ENCODE measurements at regions not wholly inside any gene's neighbourhood (a gene's known extent, or its start where the extent isn't known, plus 50 kb on each side); places are given as distances from the start of the nearest gene placed in this dataset.

DNA sequence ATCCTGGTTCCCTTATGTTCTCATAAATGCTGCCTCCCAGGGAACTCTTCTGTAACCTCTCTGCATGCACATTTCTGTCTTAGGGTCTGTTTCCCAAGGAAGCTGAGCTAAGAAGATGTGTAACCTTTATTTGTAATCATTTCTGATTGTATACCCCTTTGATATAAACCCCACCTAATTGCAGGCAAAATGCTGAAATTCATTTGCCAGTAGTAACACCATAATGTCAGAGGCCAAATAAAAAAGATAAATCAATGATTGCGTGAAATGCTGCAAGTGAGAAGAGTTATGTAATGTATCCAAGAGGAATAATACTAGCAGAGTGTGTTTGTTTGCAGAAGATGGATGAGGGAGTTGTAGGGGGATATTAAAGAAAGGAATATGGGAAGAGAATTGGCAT is 822.6 kb upstream of the GRAMD2B start:
- DNase-seq (ENCODE audit: low spot score) = no peak

DNA sequence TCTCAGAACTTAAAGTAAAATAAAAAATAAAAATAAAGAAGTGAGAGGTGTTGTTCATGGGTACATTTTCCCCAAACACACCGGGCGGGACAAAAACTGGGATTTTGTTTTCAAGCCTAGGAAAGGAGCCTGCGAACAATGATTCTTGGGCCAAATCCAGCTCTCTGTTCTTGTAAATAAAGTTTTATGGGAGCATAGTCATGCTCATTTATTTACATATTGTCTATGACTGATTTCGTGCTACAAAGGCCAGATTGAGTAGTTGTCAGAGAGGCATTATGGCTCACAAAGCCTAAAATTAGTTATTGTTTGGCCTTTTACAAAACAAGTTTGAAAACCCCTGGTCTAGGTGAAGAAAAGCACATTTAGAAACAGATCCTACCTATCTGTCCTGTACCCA is 821.0 kb upstream of the GRAMD2B start:
- DNase-seq (ENCODE audit: low spot score) = no peak

DNA sequence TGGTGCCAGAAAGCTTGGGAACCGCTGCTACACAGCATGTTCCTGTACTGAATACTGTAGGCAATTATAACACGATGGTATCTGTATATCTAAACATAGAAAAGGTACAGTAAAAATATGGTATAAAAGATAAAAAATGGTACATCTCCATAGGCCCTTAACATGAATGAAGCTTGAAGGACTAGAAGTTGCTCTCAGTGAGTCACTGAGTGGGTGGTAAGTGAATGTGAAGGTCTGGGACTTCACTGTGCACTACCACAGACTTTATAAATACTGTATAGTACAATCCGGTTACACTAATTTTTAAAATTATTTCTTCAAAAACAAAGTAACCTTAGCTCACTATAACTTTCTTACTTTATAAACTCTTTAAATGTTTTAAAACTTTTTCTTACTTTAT is 819.9 kb upstream of the GRAMD2B start:
- no peak for DNase-seq (ENCODE audit: low spot score)

DNA sequence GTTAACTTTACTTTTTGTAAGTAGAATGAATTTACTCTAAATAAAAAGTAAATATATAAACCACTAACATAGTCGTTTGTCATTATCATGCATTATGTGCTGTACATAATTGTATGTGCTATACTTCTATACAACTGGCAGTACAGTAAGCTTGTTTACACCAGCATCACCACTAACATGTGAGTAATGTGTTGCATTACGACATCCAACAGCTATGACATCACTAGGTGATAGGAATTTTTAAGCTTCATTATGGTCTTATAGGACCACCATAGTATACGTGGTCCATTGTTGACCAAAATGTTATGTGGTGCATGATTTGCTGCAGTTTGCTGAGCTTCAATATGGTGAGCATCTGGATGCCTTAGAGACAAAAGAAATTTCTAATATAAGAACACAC is 819.1 kb upstream of the GRAMD2B start:
- DNase-seq (ENCODE audit: low spot score) = no peak

DNA sequence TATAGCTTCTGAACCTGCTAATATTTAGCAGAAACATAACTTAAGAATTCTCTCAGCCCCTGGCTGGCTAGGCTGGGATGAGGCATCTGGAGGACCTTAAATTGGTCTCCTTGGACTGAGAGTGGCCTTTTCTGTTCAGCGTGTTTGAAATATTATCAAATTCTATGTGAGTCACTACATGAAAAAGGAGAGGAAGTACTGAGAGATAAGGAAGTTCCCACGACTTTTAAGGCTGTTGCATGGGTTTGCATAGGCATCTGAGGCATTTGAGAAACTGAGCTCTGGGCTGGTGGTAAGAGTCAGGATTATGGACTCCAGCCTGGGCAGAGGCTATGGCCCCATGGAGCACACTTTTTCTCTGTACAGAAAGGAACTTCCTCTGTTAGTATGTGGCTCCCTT is 816.2 kb upstream of the GRAMD2B start:
- DNase-seq (ENCODE audit: low spot score) = no peak

DNA sequence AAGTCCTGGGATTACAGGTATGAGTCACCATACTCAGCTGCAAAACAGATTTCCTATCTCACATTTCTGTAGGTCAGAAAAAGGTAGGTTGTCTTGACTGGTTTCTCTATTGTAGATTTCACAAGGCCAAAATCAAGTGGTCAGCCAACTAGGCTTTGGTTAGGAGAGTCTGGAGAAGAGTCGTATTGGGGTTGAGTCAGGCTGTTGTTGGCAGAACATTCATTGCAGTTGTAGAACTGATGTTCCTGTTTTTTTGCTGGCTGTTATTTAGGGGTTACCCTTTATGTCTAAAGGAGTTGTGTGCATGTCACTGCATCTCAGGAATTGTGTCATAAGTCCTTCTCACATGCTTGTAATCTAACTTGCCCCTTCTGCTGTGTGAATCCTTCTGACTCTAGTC is 814.2 kb upstream of the GRAMD2B start:
- no peak for DNase-seq (ENCODE audit: low spot score)

DNA sequence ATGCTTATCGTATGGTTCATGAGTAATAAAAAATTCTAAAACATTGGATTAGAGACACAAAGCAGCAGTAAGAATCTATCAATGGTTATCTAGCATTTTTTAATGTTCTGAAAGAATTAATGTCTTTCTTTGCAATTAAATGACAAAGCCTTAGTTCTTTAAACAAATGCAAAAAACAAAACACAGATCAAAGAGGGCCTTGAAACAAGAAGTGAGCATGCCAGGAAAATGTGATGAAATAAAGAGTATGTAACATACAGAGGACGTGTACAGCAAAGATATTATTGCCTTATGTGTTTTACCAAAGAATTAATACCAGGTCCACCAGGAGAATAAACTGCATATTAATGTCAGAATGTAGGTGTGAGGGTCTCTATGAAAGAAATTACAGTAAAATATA is 812.3 kb upstream of the GRAMD2B start:
- no peak for DNase-seq (ENCODE audit: low spot score)

DNA sequence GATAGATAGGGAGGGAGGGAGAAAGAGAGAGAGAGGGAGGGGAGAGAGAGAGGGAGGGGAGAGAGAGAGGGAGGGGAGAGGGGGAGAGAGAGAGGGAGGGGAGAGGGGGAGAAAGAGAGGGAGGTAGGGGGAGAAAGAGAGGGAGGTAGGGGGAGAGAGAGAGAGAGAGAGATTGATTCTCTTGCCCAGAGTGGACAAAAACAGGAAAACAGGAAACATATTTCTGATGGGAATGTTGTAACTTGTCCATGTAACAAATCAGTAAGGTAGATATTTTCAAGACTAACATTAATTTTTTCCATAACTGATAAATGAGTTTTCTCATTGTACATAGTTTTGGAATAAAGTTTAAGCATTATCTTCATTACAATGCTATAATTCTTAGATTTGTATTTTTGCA is 811.7 kb upstream of the GRAMD2B start:
- no peak for DNase-seq (ENCODE audit: low spot score)

DNA sequence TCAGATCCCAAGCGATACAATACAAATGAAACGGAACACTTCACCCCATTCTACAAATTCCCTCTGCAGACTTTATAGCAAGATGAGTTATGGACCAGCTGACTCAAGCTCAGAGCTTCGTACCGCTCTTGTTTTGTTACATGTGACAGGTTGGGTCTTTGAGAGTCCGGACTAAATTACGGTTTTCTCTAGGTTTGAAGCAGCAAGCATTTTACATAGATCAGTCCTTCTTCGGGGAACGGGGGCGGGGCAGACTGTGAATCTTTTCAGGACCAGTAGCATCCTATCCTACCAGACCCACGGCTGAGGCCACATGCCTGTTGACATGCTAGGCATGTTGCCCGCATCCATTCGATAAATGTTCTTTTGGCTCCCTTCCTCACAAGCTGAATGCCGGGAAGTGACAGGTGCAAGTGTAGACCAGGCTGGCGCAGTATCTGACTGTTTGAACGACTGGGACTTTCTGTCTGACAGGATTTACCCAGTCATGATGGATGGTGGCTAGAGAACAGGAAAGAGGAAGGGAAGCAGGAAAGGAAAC is 811.0 kb upstream of the GRAMD2B start:
- no peak for DNase-seq (ENCODE audit: low spot score)

DNA sequence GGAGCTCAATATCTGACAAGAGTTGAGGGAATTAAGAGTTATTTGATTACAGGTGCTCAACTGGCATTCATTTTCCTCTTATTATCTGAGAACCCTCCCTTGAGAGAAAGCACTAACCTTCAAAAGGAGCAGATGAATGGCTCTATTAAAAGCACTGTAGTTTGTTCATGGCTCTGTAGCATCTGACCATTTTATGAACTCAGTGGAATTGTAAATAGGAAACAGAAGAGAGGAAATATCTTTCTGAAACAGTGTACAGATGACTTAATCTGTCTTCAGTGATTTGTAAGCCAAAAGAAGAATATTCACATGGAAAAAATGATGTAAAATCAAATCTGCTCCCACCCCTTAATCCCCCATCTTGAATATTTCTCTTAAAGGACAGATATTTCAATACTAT is 810.4 kb upstream of the GRAMD2B start:
- no peak for DNase-seq (ENCODE audit: low spot score)

DNA sequence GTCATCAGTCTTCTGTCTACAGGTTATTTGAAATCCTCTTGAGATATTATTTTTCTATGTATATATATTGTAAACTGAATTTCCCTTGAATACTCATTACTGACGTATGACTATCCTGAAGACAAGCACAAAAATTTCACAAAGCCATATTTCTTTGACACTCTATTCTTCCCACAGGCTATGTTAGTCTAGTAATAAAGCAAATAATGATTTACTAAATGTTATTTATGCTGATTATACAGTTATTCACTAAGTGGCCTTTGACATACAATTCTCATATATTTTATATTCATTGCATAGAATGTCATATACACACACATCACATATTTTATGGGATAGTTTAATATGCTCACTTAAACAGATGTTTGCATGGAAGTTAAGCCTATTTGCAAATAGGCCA is 793.0 kb upstream of the GRAMD2B start:
- DNase-seq (ENCODE audit: low spot score) = no peak

DNA sequence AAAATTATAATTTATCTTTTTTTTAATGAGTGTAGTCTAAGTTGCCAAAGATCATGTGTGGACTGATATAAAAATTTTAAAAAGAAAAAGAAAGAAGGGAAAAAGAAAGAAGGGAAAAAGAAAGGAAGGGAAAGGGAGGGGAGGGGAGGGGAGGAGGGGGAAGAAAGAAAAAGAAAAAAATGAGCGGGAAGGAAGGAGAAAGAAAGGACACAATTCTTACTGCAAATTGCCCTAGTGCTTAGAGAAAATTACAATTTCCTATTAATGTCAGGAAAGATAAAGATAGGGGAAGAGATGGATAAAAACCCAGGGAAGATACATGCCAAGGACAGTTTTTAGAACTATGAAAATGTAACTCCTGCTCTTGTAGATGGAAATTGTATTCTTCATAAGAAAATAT is 789.7 kb upstream of the GRAMD2B start:
- no peak for DNase-seq (ENCODE audit: low spot score)

DNA sequence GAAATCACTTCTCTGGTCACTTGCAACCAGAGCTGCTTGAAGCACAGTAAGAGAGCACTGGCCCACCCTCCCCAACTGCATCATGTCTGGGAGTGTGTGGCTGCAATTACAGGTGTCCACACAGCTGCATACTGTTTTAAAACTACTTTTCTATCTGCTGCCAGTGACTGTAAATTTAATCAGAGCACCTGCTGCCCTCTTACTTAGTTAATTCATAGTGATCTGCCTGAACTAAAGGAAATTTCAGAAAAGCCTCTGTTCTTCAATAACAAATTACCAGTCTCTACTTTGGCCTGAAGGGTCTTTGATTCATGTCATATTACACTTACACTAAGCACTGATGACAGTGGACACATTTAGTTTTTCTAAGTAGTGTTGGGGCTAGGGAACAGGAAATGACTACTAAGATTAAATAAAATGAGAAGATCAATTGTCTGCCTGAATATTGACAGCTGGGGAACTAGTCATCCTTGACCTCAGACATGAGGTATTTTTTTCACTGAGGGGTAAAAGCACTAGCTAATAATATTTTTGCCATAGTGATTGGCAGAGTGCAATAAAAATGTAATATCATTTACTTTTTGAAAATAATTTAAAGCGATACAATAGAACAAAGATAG is 788.9 kb upstream of the GRAMD2B start:
- DNase-seq (ENCODE audit: low spot score) = no peak

DNA sequence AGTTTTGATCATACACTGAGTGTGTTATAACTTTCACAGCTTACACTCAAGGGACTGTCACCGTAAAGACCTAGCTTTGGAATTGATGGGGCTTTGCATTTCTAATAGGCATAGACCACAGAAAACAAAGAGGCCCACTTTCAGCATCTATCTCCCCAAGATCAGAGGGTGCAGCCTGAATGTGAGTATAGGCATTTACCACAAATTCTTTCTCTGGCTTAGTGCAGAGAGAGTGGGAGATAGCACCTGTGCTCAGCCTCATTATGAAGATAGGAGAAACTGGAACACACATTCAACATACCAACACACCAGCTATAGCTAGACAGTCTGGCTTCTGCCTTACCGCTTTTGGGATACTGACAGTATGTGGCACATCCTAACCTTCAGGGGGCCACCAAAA is 783.4 kb upstream of the GRAMD2B start:
- DNase-seq (ENCODE audit: low spot score) = no peak

DNA sequence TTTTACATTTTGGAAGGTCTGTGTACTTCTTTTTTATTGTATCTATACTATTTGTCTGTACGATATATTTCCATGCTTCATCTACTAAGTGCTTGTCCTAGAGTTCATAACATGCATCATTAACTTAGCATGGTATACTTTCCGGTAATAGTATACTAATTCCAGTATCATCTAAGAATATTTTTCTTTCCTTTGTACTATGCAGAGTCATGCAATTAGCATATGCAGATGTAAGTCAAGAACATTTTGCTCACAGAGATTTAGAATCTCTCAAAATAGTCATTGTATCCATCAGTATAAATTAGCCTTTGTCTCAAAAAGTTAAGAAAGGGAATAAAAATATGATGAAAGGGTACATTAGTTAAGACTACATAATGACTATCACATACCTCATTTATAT is 770.4 kb upstream of the GRAMD2B start:
- DNase-seq (ENCODE audit: low spot score) = no peak

DNA sequence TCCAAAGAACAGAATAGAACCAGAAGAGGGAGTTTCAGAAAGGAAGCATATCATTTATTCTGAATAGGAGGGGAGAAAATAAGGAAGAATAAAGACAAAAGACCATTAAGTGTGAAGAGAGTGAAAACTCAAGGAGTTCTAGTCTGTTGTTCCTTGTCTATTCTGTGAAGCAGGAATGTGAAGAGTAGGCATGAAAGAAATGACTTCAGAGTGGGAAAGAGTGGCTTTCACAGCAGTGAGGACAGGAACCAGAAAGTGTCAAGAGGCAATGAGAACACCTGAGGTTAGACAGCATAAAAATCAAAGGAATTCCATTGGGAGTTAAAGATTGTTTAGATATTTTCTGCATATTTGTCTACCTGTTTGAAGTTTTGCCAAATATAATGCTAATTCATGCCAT is 768.8 kb upstream of the GRAMD2B start:
- no peak for DNase-seq (ENCODE audit: low spot score)

DNA sequence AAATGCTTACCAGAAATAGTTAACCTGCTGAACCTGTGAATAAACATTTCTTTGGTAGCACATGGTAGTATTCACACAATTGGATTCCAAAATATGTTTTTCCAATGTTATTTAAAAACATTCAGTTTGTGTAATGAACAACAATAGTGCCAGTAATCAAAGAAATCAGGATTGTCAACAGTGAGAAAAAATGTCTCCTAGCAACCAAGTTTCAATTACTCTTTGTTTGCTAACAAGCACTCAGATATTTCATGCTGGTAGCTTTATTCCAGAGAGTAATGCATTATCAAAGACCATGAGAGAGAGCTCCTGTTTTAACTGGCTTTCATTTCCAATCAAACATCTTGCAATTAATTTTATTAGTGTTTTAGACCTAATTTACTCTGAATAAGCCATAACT is 768.1 kb upstream of the GRAMD2B start:
- DNase-seq (ENCODE audit: low spot score) = no peak

DNA sequence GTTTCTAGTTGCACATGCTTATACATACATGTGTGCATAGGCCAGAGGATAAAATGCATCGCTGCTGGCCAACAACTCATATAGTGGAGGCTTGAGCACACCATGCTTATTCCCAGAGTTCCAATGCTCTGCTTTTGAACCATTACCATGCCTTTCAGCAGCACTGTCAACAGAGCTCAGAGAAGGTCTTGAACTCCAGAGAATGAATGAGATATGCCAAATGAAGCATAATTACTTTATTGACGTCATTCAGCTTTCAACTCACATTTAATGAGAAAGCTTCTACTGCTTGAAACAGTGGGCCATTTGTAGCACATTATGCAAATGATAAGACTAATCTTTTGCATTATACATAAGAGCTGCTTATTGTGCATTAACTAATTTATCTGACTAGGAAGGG is 765.3 kb upstream of the GRAMD2B start:
- DNase-seq (ENCODE audit: low spot score) = no peak

DNA sequence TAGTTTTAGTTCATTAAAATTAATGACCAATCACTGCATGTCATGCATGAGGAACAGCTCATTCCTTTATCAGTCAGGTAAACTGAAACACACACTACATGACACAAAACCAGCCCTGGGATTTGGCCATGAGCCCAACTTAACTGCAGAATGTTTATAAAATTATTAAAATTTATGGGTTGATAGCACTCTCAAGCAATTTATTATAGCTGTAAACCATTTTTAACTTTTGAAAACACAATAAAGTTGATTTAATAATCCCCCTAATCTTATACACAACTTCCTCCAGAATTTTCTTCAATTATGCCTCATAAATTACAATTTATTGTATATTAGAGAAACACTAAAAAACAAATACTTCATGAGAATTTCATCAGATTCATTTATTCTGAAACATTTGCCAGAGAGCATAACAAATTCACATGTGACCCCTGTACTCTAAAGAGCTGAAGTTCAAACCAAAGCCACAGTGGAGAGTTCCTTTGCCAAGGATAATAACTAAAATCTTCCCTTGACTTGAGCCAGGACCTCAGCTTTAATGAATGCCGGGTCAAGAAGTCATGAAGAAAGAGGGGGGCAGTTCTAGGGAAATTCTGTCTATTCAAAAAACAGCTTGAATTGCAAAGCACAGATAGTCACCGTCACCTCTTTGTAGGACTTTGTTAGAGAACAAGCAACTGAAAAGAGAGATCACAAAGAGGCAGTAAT is 763.7 kb upstream of the GRAMD2B start:
- no peak for DNase-seq (ENCODE audit: low spot score)

DNA sequence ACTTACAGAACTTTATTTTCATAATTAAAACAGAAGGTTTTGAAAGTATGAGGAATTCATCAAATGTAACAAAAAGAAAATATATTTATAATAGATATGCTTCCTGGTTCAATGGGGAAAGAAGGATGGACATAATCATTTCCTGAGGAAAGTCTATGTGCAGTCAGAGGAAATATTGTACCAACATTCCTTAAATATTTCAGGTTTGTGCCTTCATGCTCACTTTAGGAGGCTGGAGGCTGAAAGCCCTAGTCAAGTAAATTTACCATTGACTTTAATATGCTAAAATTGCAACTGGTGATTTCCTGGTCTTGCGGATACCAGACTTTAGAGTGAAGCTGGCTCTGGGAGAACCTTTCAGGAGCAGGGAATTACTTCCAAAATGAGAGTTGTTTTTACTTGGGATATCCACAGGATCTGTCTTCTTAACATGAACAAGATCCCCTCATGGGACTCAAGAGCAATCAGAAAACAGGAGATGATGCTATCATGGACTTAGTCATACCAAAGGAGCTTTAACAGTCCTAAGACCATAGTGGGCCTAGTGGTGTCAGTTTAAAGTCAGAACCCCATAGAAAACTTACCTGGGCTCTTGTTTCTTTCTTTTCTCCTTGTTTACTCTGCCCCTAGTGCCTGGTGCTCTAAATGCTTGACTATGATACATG is 762.8 kb upstream of the GRAMD2B start:
- no peak for DNase-seq (ENCODE audit: low spot score)

DNA sequence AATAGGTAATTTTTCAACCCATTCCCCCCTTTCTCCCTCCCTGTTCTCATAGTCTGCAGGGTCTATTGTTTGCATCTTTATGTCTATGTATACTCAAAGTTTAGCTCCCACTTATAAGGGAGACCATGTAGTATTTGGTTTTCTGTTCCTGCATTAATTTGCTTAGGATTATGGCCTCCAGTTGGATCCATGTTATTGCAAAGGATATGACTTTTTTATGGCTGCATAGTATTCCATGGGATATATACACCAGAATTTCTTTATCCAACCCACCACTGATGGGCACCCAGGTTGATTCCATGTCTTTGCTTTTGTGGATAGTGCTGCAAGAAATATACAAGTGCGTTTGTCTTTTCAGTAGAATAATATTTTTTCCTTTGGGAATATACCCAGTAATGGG is 761.6 kb upstream of the GRAMD2B start:
- no peak for DNase-seq (ENCODE audit: low spot score)

DNA sequence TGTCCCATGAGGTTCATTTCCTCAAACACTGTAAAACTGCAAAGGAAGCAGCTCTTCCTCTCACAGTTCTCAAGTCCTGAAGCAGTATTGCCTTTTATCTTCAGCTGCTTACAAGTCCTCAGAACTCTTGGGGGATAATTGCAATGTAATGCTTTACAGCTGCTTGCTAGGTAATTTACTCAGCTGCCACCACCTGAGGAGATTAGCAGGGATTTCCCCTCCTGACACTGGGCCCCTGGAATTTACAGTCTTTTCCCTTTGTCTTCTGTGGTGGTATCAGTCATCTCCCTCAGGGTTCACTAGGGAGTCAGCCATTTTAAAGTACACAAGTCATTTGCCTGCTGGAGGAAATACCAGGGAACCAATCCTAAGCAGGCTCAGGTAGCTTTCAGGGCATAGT is 754.3 kb upstream of the GRAMD2B start:
- no peak for DNase-seq (ENCODE audit: low spot score)

DNA sequence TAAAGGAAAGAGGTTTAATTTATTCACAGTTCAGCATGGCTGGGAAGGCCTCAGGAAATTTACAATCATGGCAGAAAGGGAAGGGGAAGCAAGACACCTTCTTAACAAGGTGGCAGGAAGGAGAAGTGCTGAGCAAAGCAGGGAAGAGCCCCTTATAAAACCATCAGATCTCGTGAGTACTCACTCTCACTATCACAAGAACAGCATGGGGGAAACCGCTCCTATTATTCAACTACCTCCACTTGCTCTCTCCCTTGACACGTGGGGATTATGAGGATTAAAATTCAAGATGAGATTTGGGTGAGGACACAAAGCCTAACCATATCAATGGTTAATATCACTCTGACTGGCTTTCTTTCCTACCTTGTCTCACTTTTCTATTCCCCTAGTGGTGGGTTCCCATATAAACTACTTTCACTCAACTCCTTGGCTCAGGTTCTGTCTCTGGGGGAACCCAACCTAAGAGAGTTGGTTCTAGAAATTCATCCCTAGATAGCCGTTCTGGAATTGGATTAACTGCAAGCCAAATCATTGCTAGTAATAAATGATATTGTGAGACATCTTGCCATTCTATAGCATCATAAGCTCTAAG is 749.8 kb upstream of the GRAMD2B start:
- DNase-seq (ENCODE audit: low spot score) = no peak

Measured in GM03348 (cell line).